GM21723 (cell line): ENCODE measurements at regions not wholly inside any gene's neighbourhood (a gene's known extent, or its start where the extent isn't known, plus 50 kb on each side); places are given as distances from the start of the nearest gene placed in this dataset.
"Not testable (repeated sequence)": the region's sequence is repeated elsewhere in the genome, so short reads cannot be mapped to it uniquely, and the experiment has no call there.

Experiments used
- ATAC-seq: cut with Tn5 transposase; IDR thresholded peaks from one replicate; pipeline ENCODE4 v1.9.1; 2021; ENCODE audit warnings: mild to moderate bottlenecking, moderate library complexity; ENCODE audit not compliant: unreplicated experiment

DNA sequence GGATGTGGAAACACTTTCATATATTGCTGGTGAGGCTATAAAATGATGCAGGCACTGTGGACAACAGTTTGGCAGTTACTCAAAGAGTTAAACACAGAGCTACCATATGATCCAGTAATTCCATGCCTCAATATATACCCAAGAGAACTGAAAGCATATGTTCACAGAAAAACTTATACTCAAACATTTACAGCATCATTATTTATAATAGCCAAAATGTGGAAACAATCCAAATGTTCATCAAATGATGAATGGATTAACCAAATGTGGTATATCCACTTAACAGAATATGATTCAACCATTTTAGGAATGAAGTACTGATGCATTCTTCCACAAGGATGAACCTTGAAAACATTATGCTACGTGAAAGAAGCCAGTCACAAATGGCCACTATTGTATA, 603.8 kb downstream of the IQCM start:
- ATAC-seq = no peak

DNA sequence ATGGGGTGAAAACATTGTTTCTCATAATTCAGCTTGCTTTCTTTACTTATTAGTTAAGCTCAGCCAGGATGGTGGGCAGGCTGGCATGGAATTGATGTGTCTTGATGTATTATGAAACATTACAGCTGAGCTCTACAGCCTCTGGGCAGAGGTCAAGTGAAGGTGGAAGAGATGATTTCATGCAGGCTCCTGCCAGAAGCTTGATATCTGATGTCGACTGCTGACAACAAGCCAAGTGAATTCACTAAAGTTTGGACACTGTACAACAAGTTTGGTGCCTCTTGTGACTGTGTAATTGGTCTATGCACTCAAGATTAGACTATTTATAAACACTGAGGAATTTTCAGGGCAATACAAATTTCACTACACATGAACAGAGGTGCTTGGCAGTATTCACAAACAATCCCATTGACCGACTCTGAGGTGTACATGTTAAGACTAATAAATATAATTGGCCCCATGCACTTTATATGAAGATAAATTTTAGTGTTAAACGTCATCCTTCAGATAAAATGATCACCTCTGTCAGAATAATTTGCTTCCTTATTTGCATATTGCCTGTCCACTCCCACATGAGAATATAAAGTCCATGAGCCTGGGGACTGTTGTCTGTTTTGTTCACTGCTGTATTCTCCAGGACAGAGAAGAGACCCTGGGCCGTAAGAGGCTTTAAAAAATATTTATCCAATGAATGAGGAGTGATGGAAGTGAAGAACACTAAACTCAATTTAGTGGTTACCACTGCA, 612.2 kb downstream of the IQCM start:
- ATAC-seq = no peak

DNA sequence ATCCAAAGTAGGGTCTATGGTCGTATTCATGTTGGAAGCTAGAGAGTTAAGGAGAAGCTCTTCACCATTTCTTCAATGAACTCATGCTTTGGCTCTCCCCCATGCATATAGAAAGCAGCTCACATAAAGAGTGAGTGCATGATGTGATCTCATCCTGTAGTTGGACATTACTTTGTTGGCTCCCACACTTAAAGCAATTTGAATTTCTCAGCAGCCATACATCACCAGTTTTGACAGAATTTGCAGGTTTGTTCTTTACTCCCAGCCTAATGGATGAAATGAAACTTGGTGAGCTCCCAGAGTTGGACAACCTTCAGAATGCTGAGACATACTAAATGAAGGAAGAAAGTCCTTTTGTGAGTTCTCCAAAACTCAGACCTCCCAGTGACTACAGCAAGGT, 613.5 kb downstream of the IQCM start:
- no peak for ATAC-seq

- no peak for ATAC-seq
These were observed 616.0 kb downstream of the IQCM start for GRCh38 chr4:149199594-149199993.

- no peak for ATAC-seq
These were observed 621.6 kb downstream of the IQCM start for GRCh38 chr4:149194061-149194460.

GRCh38 chr4:149187726-149188125, 627.9 kb downstream of the IQCM start:
- ATAC-seq = no peak

- no peak for ATAC-seq
These were observed 632.0 kb downstream of the IQCM start for GRCh38 chr4:149183638-149184037.

DNA sequence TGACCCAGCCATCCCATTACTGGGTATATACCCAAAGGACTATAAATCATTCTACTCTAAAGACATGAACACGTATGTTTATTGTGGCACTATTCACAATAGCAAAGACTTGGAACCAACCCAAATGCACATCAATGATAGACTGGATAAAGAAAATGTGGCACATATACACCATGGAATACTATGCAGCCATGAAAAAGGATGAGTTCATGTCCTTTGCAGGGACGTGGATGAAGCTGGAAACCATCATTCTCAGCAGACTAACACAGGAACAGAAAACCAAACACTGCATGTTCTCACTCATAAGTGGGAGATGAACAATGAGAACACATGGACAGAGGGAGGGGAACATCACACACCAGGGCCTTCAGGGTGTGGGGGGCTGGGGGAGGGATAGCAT, 634.2 kb downstream of the IQCM start:
- ATAC-seq = not testable (repeated sequence)

- no peak for ATAC-seq
These were observed 639.6 kb downstream of the IQCM start for GRCh38 chr4:149176039-149176438.

DNA sequence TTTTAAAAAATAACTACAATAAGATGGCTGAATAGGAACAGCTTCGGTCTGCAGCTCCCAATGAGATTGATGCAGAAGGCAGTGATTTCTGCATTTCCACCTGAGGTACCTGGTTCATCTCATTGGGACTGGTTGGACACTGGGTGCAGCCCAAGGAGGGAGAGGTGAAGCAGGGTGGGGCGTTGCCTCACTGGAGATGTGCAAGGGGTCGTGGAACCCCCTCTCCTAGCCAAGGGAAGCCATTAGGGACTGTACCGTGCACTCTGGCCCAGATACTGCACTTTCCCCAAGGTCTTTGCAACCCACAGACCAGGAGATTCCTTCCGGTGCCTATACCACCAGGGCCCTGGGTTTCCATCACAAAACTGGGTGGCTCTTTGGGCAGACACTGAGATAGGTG, 640.1 kb downstream of the IQCM start:
- no peak for ATAC-seq

GRCh38 chr4:149173241-149174013, 642.2 kb downstream of the IQCM start:
- ATAC-seq = no peak

- no peak for ATAC-seq
These were observed 647.0 kb downstream of the IQCM start for GRCh38 chr4:149168645-149169044.

DNA sequence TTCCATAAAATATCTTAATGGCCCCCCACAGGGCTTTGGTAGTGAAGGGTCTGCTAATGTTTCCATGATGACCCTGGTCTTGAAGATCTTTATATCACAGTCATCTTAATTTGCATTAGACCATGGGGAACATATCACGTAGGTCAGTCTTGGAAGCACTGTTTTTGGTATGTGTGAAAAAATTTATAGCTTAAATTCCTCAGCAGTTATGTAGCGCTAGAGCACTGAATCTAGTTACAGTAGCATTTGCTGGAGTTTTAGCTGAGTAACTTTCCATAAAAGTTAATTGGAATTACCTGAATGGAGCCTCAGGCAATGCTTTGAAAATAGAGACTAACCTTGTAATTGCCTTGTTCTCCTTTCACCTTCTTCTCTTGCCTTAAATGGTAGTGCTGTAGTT, 648.8 kb downstream of the IQCM start:
- ATAC-seq = no peak

- ATAC-seq = no peak
These were observed 649.3 kb downstream of the IQCM start for GRCh38 chr4:149166365-149166764.

- ATAC-seq = no peak
These were observed 651.4 kb downstream of the IQCM start for GRCh38 chr4:149164282-149164681.

GRCh38 chr4:149161247-149161646, 654.4 kb downstream of the IQCM start:
- ATAC-seq = no peak

DNA sequence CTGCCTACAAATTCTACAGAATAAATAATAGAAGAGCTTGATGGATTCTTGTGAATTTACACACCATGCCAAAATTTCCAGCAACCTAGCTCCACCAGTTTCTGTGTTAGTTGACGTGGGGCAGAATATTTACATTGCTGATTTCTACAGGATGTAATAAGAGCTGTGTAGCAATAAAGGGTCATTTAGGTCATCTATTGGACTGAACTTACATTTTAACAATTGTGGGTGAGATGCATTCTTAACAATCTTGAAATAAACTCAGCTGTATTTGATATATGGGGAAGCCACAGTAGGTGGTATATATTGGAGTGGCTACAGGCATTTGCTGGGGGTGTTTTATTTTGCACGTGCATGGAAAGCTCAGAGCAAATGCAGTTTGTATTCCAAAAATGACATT, 655.3 kb downstream of the IQCM start:
- ATAC-seq = no peak

DNA sequence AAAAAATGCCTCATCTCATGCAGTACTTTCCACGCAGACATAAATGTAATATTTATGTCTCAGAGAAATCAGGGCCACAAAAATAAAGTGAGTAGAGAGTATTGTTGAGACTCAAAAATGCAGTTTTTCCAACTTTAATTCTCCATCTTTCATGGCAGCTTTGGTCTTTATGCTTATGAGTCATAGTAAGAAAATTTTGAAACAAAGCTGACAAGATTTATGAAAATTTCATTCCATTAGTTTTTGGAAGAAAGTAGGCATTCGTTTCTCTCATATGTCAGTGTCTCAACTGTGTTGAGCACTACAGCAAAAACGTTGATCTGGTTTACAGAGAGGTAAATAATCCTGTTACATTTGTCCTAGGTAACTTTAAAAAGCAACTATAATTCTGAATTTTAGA, 656.8 kb downstream of the IQCM start:
- ATAC-seq = no peak

DNA sequence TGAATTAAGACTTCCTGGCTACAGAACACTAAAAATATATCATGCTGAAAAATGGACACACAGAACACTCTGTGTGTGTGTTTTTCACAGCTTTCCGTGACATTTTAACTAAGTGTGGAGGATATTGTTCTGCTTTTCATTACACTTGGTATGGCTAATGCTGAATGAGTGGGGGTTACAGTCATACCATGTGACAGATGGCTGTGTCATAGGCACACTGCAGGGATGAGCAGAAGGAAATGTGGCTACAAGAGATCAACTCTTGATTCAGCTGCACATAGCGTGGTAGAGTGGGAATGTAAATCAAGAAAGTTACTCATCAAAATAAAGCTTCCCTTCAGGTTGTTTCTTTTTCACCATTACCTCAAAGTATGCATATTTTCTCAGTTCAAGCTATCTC, 669.8 kb downstream of the IQCM start:
- ATAC-seq = no peak

- no peak for ATAC-seq
These were observed 671.6 kb downstream of the IQCM start for GRCh38 chr4:149144060-149144459.

DNA sequence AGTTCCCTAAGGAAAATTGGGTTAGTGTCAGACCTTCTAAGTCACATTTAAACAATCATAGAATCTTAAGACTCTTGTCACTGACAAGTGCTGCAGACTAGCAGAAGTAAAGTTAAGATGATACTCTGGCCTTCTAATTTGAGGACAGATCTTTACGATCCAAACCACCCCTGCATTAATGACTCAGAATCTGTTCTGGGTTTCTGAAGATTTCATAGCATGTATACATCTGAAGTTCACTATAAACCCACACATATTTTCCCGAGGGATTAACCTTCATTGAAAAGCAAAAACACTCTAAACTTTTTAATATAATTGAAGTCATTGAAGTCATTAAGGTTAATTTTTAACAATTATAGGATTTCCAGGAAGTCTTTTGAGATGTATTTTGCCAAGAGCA, 674.3 kb downstream of the IQCM start:
- no peak for ATAC-seq

DNA sequence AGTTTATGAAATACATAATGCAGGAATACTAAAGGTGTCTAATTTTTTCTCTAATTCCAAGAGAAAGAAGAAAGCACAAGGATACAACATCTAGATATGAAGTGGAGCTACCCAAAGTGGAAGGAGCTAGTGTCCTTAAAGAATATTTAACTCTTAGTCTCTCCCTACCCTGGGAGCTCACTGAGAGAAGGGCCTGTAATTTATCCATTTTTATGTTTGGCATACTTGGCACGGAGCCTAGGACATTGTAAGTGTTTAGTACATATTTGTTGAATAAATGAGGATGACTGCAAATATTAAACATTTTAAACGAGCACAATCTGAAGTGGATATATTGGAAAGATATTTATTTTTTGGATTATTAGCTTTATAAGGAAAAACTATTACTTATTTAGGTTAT, 674.8 kb downstream of the IQCM start:
- ATAC-seq = no peak
